GM13976 (cell line): ENCODE measurements at regions not wholly inside any gene's neighbourhood (a gene's known extent, or its start where the extent isn't known, plus 50 kb on each side); places are given as distances from the start of the nearest gene placed in this dataset.
"Not testable (repeated sequence)": the region's sequence is repeated elsewhere in the genome, so short reads cannot be mapped to it uniquely, and the experiment has no call there.

ENCODE experiments used
- DNase-seq: peaks from one replicate; pipeline ENCODE4 v3.0.0; 2012; ENCODE audit warnings: low spot score
- in situ Hi-C: fragments of 300-500 bp; cut with MboI; formaldehyde crosslinking; loops from one replicate; pipeline ENCODE4 v1.12.0; 2022; ENCODE audit warnings: low sequenced_read_pairs, mixed read lengths, inconsistent platforms; ENCODE audit not compliant: unreplicated experiment
- TF ChIP-seq, protein P1 (sequence below): IDR thresholded peaks from 2 replicates; pipeline ENCODE4 v1.5.1; 2012; ENCODE audit warnings: borderline replicate concordance, mild to moderate bottlenecking; ENCODE audit not compliant: insufficient read depth; ENCODE audit errors: extremely low read depth, missing control alignments, control extremely low read depth

DNA sequence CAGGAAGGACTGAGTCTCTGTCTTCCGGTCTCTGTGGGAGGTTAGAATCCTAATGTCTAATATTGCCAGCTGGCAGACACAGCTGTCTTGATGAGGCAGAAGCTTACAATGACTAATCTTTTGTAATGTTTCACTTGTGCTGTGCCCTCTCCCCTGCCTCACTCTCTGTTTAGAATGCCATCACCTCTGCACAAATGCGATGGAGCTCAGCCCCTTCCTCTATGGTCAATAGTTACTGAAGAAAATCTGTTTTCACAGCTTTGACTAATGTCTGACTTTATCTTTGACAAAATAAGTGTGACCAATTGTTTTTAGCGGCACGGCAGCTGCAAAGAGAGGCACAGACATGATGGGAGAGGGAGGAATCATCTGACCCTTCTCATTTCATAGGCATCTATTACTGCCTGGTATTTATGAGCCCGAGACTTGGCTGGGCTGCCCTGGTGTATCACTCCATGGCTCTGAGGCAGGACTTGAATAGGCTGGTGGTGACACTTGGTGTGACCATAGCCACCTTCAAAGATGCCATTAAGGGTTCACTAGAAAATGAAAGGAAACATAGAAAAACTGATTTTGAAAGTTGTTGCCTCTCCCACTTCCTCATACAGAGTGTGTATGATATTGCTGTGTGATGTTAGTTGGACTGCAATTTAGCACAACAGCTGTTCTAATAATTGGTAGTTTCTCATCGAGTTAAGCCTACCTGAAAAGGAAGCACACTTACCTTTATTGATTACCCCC is 163.2 kb upstream of the NBPF11 start:
- TF ChIP-seq, protein P1, sequence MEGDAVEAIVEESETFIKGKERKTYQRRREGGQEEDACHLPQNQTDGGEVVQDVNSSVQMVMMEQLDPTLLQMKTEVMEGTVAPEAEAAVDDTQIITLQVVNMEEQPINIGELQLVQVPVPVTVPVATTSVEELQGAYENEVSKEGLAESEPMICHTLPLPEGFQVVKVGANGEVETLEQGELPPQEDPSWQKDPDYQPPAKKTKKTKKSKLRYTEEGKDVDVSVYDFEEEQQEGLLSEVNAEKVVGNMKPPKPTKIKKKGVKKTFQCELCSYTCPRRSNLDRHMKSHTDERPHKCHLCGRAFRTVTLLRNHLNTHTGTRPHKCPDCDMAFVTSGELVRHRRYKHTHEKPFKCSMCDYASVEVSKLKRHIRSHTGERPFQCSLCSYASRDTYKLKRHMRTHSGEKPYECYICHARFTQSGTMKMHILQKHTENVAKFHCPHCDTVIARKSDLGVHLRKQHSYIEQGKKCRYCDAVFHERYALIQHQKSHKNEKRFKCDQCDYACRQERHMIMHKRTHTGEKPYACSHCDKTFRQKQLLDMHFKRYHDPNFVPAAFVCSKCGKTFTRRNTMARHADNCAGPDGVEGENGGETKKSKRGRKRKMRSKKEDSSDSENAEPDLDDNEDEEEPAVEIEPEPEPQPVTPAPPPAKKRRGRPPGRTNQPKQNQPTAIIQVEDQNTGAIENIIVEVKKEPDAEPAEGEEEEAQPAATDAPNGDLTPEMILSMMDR, result no peak
- no peak for DNase-seq
- in situ Hi-C loops, result no loop called here

- in situ Hi-C loops, result no loop called here
- TF ChIP-seq, protein P1, result no peak
Measured at GRCh38 chr1:148310807-148311206, 158.7 kb upstream of the NBPF11 start.

DNA sequence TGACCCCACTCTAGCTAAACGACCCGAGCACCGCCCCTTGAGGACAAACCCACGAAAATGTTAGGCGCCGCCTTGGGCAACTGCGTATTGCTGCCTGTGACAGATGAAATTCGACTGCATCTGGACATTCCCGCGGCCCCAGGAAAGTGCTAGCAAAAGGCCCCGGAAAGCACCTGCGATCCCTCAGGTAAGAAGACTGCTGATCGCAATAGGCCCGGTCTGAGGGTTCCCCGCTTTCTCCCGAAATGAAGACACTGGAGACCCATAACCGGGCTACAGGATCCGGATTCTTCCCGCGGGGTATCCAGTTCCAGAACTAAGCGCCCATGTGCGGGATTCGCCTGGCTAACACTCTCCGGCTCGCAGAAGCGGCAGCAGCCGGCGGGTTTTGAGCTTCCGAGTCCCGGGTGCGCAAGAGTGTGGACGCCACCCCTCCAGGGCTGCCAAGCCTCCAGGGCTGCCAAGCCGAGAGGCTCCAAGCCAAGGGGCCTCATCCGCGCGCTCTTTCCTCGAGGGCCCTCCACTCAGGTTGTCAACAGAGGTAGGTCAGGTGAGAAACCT is 157.9 kb upstream of the NBPF11 start:
- DNase-seq, result no peak
- in situ Hi-C loops, result no loop called here
- TF ChIP-seq, protein P1, result no peak

More at GRCh38 chr1:148310807-148311206, 158.7 kb upstream of the NBPF11 start:
- no peak for DNase-seq

DNA sequence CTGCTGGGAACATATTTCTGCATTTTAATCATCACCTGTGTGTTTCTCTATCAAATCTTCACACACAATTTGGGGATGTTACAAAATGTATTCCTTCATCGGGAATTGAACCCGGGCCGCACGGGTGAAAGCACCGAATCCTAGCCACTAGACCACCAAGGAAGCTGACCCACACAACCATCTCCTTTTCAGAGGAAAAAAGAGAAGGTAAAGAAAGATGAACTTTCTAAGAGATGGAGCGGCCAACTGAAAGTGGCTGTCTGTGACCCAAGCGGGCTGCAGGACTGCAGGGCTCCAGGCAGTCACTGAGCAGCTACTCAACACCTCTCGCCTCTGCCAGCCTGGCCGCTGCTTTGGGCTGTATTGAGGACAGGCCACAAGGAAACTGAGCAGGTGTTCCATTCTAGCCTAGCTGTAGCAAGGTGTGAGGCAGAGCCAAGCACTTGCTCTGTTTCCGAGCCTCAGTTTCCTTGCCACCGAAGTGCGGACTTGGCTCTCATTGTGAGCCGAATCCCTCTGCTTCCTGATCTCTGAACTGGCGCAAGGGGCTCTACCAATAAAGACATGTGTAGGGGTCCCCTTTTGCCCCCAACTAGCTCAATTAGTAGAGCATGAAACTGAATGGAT is 156.9 kb upstream of the NBPF11 start:
- TF ChIP-seq, protein P1, result no peak
- DNase-seq, result no peak
- in situ Hi-C loops, result no loop called here

DNA sequence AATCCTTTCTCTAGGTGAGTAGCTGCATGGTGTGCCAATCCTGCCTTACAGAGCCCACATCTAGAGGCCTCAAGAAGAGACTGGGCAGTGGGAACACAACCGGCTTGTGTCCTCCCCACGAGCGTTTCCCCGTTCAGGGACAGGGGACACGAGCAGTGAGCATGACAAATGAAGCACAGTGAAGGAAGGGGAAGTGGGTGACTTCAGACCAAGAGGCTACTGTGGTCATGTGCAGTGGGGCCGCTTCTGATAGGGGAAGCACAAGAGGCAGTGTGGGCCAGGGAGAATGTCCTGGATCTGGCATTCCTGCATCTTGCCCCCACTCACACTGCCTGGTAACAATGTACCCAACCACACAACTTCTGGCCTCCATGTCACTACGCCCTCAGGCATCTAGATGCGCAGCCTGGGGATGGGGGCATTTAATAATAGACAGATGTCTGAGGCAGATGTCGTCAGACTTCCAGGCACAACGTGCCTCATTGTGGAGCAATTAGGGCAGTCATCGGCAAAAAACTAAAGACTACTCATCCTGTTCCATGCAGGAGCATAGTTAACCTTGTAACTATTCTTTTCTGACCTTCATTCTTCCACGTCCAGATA is 155.6 kb upstream of the NBPF11 start:
- TF ChIP-seq, protein P1, result no peak
- in situ Hi-C loops, result no loop called here
- DNase-seq, result no peak

- DNase-seq, in situ Hi-C loops: not testable (repeated sequence)
Measured at GRCh38 chr1:148304935-148305334, 152.9 kb upstream of the NBPF11 start.

GRCh38 chr1:148302586-148303364 is 150.7 kb upstream of the NBPF11 start:
- DNase-seq, in situ Hi-C loops: not testable (repeated sequence)

DNA sequence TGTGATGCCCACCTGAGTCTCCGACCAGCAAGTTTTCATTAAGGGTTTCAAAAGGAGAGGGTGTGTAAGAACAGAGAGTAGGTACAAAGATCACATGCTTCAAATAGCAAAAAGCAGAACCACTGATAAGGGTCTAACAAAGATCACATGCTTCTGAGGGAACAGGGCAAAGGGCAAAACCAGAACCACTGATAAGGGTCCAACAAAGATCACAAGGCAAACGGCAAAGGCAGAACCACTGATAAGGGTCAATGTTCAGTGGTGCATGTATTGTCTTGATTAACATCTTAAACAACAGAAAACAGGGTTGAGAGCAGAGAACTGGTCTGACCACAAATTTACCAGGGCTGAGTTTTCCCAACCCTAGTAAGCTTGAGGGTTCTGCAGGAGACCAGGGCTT is 145.8 kb upstream of the NBPF11 start:
- DNase-seq, in situ Hi-C loops: not testable (repeated sequence)
